Peyer's patch (tissue), 4 donors: ENCODE measurements at regions not wholly inside any gene's neighbourhood (a gene's known extent, or its start where the extent isn't known, plus 50 kb on each side); places are given as distances from the start of the nearest gene placed in this dataset.

ENCODE experiments used
- POLR2A ChIP-seq, 2 donors: fragments of 450-650 bp; IDR thresholded peaks; one replicate each; pipeline ENCODE4 v1.5.1; 2017; ENCODE audit warnings: antibody characterized with exemption in 2 of 2, mild to moderate bottlenecking in 2 of 2, moderate library complexity in 2 of 2
- TF ChIP-seq, protein P1 (sequence below), 6 experiments: fragments of 450-650 bp in 4 of 6; fragments of 200-600 bp in 2 of 6; sonication (generic) in 1 of 6; IDR thresholded peaks; one replicate each; pipeline ENCODE4 v1.5.1; 2017 to 2019; ENCODE audit warnings: antibody characterized with exemption in 6 of 6, mild to moderate bottlenecking in 3 of 6, moderate library complexity in 1 of 6

DNA sequence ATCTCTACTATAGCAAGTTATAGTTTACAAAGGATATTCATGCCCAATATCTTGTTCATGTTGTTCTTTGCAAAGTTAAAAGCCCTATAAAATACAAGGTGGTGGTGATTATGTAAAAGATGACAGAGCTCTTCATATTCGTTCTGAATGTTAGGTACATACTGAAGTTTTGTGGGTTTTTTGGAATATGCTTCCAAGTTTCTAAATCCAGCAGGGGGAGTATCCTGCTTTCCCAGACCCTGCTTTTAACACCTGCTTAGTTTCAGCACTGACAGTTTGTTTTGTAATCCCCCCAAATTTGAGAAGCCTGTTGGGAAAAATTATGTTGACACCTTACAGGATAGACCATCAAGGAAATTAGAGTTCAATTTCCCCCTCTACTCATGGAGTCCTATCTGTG lies 438.3 kb downstream of the SH3GL2 start:
- TF ChIP-seq, protein P1, sequence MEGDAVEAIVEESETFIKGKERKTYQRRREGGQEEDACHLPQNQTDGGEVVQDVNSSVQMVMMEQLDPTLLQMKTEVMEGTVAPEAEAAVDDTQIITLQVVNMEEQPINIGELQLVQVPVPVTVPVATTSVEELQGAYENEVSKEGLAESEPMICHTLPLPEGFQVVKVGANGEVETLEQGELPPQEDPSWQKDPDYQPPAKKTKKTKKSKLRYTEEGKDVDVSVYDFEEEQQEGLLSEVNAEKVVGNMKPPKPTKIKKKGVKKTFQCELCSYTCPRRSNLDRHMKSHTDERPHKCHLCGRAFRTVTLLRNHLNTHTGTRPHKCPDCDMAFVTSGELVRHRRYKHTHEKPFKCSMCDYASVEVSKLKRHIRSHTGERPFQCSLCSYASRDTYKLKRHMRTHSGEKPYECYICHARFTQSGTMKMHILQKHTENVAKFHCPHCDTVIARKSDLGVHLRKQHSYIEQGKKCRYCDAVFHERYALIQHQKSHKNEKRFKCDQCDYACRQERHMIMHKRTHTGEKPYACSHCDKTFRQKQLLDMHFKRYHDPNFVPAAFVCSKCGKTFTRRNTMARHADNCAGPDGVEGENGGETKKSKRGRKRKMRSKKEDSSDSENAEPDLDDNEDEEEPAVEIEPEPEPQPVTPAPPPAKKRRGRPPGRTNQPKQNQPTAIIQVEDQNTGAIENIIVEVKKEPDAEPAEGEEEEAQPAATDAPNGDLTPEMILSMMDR (IDR thresholded peaks at IDR 0.05): no peak
- TF ChIP-seq POLR2A (IDR thresholded peaks at IDR 0.05): no peak
